Testis (tissue), 2 donors: ENCODE measurements at regions not wholly inside any gene's neighbourhood (a gene's known extent, or its start where the extent isn't known, plus 50 kb on each side); places are given as distances from the start of the nearest gene placed in this dataset.

Source experiments
- POLR2A ChIP-seq: fragments of 450-650 bp; IDR thresholded peaks from one replicate; pipeline ENCODE4 v1.6.1; 2017; ENCODE audit warnings: antibody characterized with exemption, mild to moderate bottlenecking, moderate library complexity
- TF ChIP-seq, protein P1 (sequence below), 3 experiments: fragments of 450-650 bp in 2 of 3; fragments of 200-600 bp in 1 of 3; sonication (generic) in 1 of 3; IDR thresholded peaks; one replicate each; pipeline ENCODE4 v1.5.1; 2016 to 2019; ENCODE audit warnings: antibody characterized with exemption in 3 of 3, mild to moderate bottlenecking in 2 of 3, moderate library complexity in 1 of 3

DNA sequence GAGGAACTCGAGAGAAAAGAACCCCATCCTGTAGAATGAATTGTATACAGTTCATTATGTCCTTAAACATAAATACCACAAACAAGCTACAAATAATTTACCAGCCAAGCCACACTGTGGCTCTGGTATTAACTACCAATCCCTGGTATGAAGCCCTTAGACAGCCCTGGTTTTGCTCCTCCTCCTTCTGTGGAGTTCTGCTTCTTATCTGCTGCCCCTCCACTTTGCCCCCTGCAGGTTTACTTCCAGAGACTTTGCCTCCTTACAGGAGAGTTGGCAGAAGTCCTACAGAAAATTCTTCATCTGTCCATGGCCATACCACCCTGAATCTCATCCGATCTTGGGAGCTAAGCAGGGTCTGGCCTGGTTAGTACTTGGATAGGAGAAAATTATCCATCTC is 219.8 kb downstream of the ACTL7B start:
- TF ChIP-seq, protein P1, sequence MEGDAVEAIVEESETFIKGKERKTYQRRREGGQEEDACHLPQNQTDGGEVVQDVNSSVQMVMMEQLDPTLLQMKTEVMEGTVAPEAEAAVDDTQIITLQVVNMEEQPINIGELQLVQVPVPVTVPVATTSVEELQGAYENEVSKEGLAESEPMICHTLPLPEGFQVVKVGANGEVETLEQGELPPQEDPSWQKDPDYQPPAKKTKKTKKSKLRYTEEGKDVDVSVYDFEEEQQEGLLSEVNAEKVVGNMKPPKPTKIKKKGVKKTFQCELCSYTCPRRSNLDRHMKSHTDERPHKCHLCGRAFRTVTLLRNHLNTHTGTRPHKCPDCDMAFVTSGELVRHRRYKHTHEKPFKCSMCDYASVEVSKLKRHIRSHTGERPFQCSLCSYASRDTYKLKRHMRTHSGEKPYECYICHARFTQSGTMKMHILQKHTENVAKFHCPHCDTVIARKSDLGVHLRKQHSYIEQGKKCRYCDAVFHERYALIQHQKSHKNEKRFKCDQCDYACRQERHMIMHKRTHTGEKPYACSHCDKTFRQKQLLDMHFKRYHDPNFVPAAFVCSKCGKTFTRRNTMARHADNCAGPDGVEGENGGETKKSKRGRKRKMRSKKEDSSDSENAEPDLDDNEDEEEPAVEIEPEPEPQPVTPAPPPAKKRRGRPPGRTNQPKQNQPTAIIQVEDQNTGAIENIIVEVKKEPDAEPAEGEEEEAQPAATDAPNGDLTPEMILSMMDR (IDR thresholded peaks at IDR 0.05) = no peak
- no peak for TF ChIP-seq POLR2A
